Epithelial cell of proximal tubule (primary cell): ENCODE measurements at regions not wholly inside any gene's neighbourhood (a gene's known extent, or its start where the extent isn't known, plus 50 kb on each side); places are given as distances from the start of the nearest gene placed in this dataset.

Experiments
- DNase-seq: peaks from one replicate; pipeline ENCODE4 v3.0.0-alpha.2; 2011; ENCODE audit warnings: low read depth
- H3K4me3 ChIP-seq: 2 replicates; pipeline ENCODE4 v1.5.1; 2011; ENCODE audit warnings: low read depth, mild to moderate bottlenecking, low read length
- CTCF ChIP-seq: conservative IDR thresholded peaks from 2 replicates; pipeline ENCODE4 v1.5.1; 2012; ENCODE audit warnings: low read depth, mild to moderate bottlenecking, low read length

GRCh38 chr3:82084824-82085223 lies 323.4 kb upstream of the GBE1 start:
- no peak overlapping the region for H3K4me3 ChIP-seq
- DNase-seq = no peak

GRCh38 chr3:82082796-82083195 lies 321.4 kb upstream of the GBE1 start:
- TF ChIP-seq CTCF = no peak
- H3K4me3 ChIP-seq = no peak overlapping the region
- no peak for DNase-seq

More at GRCh38 chr3:82084824-82085223, 323.4 kb upstream of the GBE1 start:
- TF ChIP-seq CTCF = no peak

GRCh38 chr3:82081351-82081750 lies 319.9 kb upstream of the GBE1 start:
- TF ChIP-seq CTCF = no peak
- no peak for DNase-seq
- H3K4me3 ChIP-seq = no peak overlapping the region

GRCh38 chr3:82080792-82081191 lies 319.3 kb upstream of the GBE1 start:
- H3K4me3 ChIP-seq = no peak overlapping the region
- TF ChIP-seq CTCF = no peak
- DNase-seq = no peak

- no peak overlapping the region for H3K4me3 ChIP-seq
- no peak for DNase-seq
- TF ChIP-seq CTCF = no peak
Measured at GRCh38 chr3:82080261-82080660, 318.8 kb upstream of the GBE1 start.

GRCh38 chr3:82079335-82079890 lies 318.0 kb upstream of the GBE1 start:
- no peak overlapping the region for H3K4me3 ChIP-seq
- TF ChIP-seq CTCF = no peak
- DNase-seq = no peak

- DNase-seq = no peak
Measured at GRCh38 chr3:82078246-82078645, 316.8 kb upstream of the GBE1 start.

More at GRCh38 chr3:82078246-82078645, 316.8 kb upstream of the GBE1 start:
- no peak overlapping the region for H3K4me3 ChIP-seq
- no peak for TF ChIP-seq CTCF
